Spleen (tissue), 11 donors: ENCODE measurements at regions not wholly inside any gene's neighbourhood (a gene's known extent, or its start where the extent isn't known, plus 50 kb on each side); places are given as distances from the start of the nearest gene placed in this dataset.

Source experiments
- DNase-seq: peaks from one replicate; pipeline ENCODE4 v3.0.0-alpha.2; 2020
- H3K27ac ChIP-seq, 8 donors: fragments of 200-600 bp; sonication (generic) in 7 of 8; 1 replicate in 4 of 8; 2 replicates in 4 of 8; pipeline versions ENCODE4 v1.5.0 to v1.8.0; 2016 to 2021; ENCODE audit warnings: inconsistent platforms in 4 of 8, mild to moderate bottlenecking in 4 of 8, moderate library complexity in 1 of 8
- H3K27me3 ChIP-seq, 7 donors: fragments of 200-600 bp; sonication (generic) in 6 of 7; replicated peaks in 1 of 7; 1 replicate in 4 of 7; 2 replicates in 3 of 7; pipeline versions ENCODE4 v1.5.0 to v1.8.0; 2016 to 2021; ENCODE audit warnings: inconsistent platforms in 3 of 7, mild to moderate bottlenecking in 1 of 7
- H3K36me3 ChIP-seq, 6 donors: fragments of 200-600 bp; sonication (generic) in 5 of 6; 1 replicate in 4 of 6; 2 replicates in 2 of 6; pipeline versions ENCODE4 v1.5.0 to v1.8.0; 2016 to 2021; ENCODE audit warnings: inconsistent platforms in 2 of 6
- H3K4me1 ChIP-seq, 6 donors: fragments of 200-600 bp; sonication (generic) in 5 of 6; 1 replicate in 3 of 6; 2 replicates in 3 of 6; pipeline versions ENCODE4 v1.5.0 to v1.8.0; 2016 to 2021; ENCODE audit warnings: inconsistent platforms in 3 of 6
- H3K4me3 ChIP-seq, 8 donors: fragments of 200-600 bp; sonication (generic) in 7 of 8; 1 replicate in 4 of 8; 2 replicates in 4 of 8; pipeline versions ENCODE4 v1.5.0 to v1.8.0; 2016 to 2021; ENCODE audit warnings: inconsistent platforms in 4 of 8, mild to moderate bottlenecking in 4 of 8, moderate library complexity in 2 of 8
- H3K9me3 ChIP-seq, 8 donors: fragments of 200-600 bp; sonication (generic) in 7 of 8; 1 replicate in 4 of 8; 2 replicates in 4 of 8; pipeline versions ENCODE4 v1.5.0 to v1.8.0; 2016 to 2021; ENCODE audit warnings: inconsistent platforms in 4 of 8
- POLR2A ChIP-seq, 3 donors: fragments of 450-650 bp; IDR thresholded peaks; one replicate each; pipeline ENCODE4 v1.5.1; 2017; ENCODE audit warnings: antibody characterized with exemption in 3 of 3, mild to moderate bottlenecking in 1 of 3
- POLR2AphosphoS5 ChIP-seq, 3 donors: sonication (generic); formaldehyde crosslinking; IDR thresholded peaks; one replicate each; pipeline ENCODE4 v1.5.1; 2017; ENCODE audit warnings: antibody characterized with exemption in 3 of 3
- WGBS, 5 donors: extraction: QIAGEN DNeasy Blood & Tissue Kit in 3 of 5; methylation state at CpG; one replicate each; pipeline versions ENCODE4 v1.1.5 to v1.1.7; 2013 to 2018; 5-methylcytosine and 5-hydroxymethylcytosine counted together
- intact Hi-C: fragments of 100-400 bp; cut with DNase I; formaldehyde crosslinking; loops from one replicate; pipeline ENCODE4 v1.15.0; 2023; ENCODE audit warnings: low total_unique reads
- TF ChIP-seq, protein P1 (sequence below), 11 experiments: fragments of 200-600 bp in 7 of 11; fragments of 450-650 bp in 4 of 11; sonication (generic) in 4 of 11; IDR thresholded peaks in 8 of 11; conservative IDR thresholded peaks in 3 of 11; 1 replicate in 7 of 11; 2 replicates in 4 of 11; pipeline versions ENCODE4 v1.4.0 to v1.8.0; 2016 to 2021; ENCODE audit warnings: antibody characterized with exemption in 11 of 11, inconsistent platforms in 4 of 11, mild to moderate bottlenecking in 1 of 11
- donor health status: healthy with polysubstance abuse.
- donor health status: DM: no; HTN: no; CAD: no; lungs with moderate emphysema.
- donor health status: DM: no; HTN: no; CAD: no.
- donor health status: Bipolar disorder and iron deficiency.
- donor health status: healthy.
- donor health status: DM: no; HTN: no; CAD: no.
- donor health status: DM: yes; HTN: yes; CAD: no.

DNA sequence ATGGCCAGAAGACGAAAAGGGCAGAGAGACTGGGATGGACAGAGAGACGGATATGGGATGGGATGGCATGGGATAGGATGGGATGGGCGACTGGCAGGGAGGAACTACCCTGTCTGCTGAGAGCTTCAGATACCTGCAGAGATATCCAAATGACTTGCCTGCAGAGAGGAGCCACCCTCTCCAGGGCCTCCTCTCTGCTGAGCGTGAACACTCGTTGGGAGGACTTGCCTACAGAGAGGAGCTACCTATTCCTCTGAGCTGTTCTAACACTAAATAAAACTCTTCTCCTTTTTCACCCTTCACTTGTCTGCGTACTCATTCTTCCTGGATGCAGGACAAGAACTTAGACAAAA is 67.1 kb upstream of the LRRN2 start:
- H3K4me1 ChIP-seq, result no peaks in the 10 kb centered on the region
- intact Hi-C loops, result no loop called here
- TF ChIP-seq, protein P1, sequence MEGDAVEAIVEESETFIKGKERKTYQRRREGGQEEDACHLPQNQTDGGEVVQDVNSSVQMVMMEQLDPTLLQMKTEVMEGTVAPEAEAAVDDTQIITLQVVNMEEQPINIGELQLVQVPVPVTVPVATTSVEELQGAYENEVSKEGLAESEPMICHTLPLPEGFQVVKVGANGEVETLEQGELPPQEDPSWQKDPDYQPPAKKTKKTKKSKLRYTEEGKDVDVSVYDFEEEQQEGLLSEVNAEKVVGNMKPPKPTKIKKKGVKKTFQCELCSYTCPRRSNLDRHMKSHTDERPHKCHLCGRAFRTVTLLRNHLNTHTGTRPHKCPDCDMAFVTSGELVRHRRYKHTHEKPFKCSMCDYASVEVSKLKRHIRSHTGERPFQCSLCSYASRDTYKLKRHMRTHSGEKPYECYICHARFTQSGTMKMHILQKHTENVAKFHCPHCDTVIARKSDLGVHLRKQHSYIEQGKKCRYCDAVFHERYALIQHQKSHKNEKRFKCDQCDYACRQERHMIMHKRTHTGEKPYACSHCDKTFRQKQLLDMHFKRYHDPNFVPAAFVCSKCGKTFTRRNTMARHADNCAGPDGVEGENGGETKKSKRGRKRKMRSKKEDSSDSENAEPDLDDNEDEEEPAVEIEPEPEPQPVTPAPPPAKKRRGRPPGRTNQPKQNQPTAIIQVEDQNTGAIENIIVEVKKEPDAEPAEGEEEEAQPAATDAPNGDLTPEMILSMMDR (IDR thresholded peaks at IDR 0.05 in 8 of 11, conservative IDR thresholded peaks at IDR 0.05 in 3 of 11), result no peak
- TF ChIP-seq POLR2A (IDR thresholded peaks at IDR 0.05) (no peak), POLR2AphosphoS5 (IDR thresholded peaks at IDR 0.05) (no peak)
- H3K4me3 ChIP-seq, result no peak overlapping the region
- DNase-seq, result no peak
- H3K27me3 ChIP-seq, result peaks cover 0 to 14% (median 0%) of the 10 kb centered on the region in 7 donors
- H3K27ac ChIP-seq, result no peak overlapping the region
- no peaks in the 10 kb centered on the region for H3K9me3 ChIP-seq
- WGBS, 5 donors, result 80 to 97% (median 88%) methylated on average over 6 of the region's 6 CpGs
- no peaks in the 10 kb centered on the region for H3K36me3 ChIP-seq

DNA sequence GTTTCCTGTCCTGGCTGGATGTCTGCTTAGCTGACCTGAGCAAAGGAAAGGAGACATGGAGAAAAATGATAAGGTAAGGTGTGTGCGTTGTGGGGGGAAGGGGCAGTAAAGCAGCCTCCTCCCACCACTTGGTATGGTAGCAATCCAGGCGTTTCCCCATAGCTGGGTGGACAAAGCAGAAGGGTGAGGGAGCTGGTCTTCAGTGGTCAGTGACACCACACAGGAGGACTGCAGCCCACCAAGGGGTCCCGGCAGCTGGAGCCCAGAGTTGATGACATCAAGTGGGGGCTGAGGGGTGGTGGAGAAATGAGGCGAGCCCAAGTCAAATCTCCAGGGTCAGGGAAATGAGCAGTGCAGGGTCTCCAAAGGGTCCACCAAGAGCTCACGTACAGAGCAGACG is 69.3 kb upstream of the LRRN2 start:
- Histone ChIP-seq H3K27ac (no peak overlapping the region), H3K4me1 (no peaks in the 10 kb centered on the region), H3K9me3 (no peaks in the 10 kb centered on the region), H3K27me3 (peaks cover 0 to 14% (median 0%) of the 10 kb centered on the region in 7 donors), H3K4me3 (no peak overlapping the region), H3K36me3 (no peaks in the 10 kb centered on the region)
- 89 to 93% (median 91%) methylated on average over 6 of the region's 6 CpGs for WGBS, 5 donors
- no peak for DNase-seq
- intact Hi-C loops, result no loop called here
- TF ChIP-seq, protein P1 (IDR thresholded peaks at IDR 0.05 in 8 of 11, conservative IDR thresholded peaks at IDR 0.05 in 3 of 11), result no peak
- TF ChIP-seq POLR2A (IDR thresholded peaks at IDR 0.05) (no peak), POLR2AphosphoS5 (IDR thresholded peaks at IDR 0.05) (no peak)

DNA sequence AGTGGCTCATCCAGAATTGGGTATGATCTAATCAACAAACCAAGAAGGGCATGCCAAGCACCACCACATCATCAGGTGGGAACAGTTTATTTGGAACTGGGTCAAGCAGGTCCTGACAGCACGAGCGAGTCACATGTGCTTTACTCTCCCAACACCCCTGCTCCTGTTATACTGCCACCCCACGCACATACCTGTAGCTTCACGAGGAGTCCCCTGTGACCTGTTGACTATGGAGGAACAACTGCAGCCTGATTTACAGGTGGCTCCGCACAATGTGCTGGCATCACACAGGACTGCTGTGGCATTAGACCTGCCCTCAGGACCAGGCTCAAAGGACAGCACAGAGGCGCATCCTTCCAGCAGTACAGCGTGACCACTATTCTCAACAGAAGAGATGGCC is 70.8 kb upstream of the LRRN2 start:
- 94 to 99% (median 96%) methylated on average over 7 of the region's 7 CpGs for WGBS, 5 donors
- no peak overlapping the region for H3K4me3 ChIP-seq
- H3K36me3 ChIP-seq, result no peaks in the 10 kb centered on the region
- no peak for DNase-seq
- peaks cover 0 to 14% (median 0%) of the 10 kb centered on the region in 7 donors for H3K27me3 ChIP-seq
- no peaks in the 10 kb centered on the region for H3K4me1 ChIP-seq
- TF ChIP-seq, protein P1 (IDR thresholded peaks at IDR 0.05 in 8 of 11, conservative IDR thresholded peaks at IDR 0.05 in 3 of 11), result no peak
- TF ChIP-seq POLR2AphosphoS5 (IDR thresholded peaks at IDR 0.05) (no peak), POLR2A (IDR thresholded peaks at IDR 0.05) (no peak)
- intact Hi-C loops, result no loop called here
- no peak overlapping the region for H3K27ac ChIP-seq
- H3K9me3 ChIP-seq, result peaks cover 0 to 5% (median 0%) of the 10 kb centered on the region in 8 donors

DNA sequence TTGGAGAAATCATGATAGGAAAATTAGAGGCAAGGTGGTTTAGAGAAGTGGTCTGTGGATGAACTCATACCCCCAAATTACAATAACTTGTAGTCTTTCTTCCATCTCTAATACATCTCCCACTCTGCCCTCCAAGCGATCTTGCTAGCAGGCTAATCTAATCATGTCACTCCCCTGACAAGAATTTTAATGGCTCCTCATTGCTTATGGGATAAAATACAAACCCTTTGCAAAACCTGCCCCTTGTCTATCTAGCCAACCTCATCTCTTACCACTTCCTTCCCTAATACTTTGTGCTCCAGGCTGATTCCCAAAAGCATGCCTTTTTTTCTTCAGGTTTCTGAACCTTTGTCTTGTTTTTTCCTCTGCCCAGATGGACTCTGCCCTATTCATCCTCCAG is 71.3 kb upstream of the LRRN2 start:
- WGBS, 5 donors, result 36 to 45% (median 41%) methylated on average over 1 of the region's 1 CpG
- DNase-seq, result no peak
- Histone ChIP-seq H3K27me3 (peaks cover 0 to 13% (median 0%) of the 10 kb centered on the region in 7 donors), H3K4me1 (no peaks in the 10 kb centered on the region), H3K4me3 (no peak overlapping the region), H3K27ac (no peak overlapping the region), H3K36me3 (no peaks in the 10 kb centered on the region), H3K9me3 (peaks cover 0 to 5% (median 0%) of the 10 kb centered on the region in 8 donors)
- intact Hi-C loops, result no loop called here
- no peak for TF ChIP-seq POLR2A (IDR thresholded peaks at IDR 0.05)
- TF ChIP-seq, protein P1 (IDR thresholded peaks at IDR 0.05 in 8 of 11, conservative IDR thresholded peaks at IDR 0.05 in 3 of 11), result no peak
- TF ChIP-seq POLR2AphosphoS5 (IDR thresholded peaks at IDR 0.05), result no peak
